GM18873 (cell line): ENCODE measurements at regions not wholly inside any gene's neighbourhood (a gene's known extent, or its start where the extent isn't known, plus 50 kb on each side); places are given as distances from the start of the nearest gene placed in this dataset.

Experiments
- ATAC-seq: cut with Tn5 transposase; IDR thresholded peaks from one replicate; pipeline ENCODE4 v1.9.1; 2021; ENCODE audit warnings: mild to moderate bottlenecking, moderate library complexity, moderate number of reproducible peaks; ENCODE audit not compliant: unreplicated experiment, low FRiP score

DNA sequence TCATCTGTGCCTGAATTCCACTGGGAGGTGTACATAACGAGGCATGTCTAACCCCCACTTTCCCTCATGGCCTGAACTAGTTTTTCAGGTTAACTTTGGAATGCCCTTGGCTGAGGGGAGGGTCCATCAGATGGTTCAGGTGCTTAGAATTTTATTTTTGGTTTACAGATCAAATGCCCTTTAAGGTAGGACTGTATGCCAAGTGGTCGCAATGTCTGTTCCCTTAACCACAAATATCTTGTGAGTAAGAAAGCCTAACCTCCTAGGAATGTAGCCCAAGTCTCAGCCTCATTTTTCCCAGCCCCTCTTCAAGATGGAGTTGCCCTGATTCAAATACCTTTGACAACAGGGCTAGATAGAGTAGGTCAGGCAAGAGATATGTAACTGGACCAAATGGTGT lies 78.4 kb downstream of the RNASET2 start:
- ATAC-seq, result no peak

DNA sequence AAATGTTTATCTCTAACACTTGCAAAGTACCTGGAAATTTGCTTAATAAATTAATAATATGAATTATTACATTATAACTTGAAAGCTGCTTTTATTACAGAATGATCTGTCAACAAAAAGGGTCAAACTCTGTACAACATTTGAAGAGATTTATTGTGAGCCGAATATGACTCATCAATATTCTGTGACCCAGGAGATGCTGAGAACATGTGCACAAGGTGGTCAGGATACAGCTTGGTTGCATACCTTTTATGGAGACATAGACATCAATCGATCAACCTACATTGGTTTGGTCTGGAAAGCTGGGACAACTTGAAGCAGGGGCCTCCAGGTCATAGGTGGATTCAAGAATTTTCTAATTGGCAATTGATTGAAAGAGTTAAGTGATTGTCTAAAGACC lies 79.0 kb downstream of the RNASET2 start:
- no peak for ATAC-seq

DNA sequence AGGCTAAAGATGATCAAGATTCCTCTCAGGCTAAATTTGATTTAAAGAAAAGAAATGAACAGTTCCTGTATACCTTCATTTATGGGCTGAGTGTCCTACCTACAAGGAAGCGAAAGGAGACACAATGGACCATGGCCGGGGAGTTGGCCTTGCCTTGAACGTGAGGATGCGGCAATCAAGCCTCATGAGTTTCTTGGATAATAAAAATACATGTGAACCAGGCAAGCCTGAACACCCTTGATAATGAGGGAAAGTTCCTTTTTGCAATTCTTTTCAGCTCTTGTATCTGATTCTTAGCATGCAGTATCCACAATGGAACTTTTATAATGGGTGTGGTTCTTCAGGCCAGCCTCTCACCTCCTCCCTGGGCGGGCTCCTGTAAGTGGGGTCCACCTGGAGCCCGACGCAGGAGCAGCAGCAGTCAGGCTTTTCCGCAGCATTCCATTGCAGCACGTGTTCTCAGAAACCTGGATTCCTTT lies 83.8 kb downstream of the RNASET2 start:
- ATAC-seq, result no peak

DNA sequence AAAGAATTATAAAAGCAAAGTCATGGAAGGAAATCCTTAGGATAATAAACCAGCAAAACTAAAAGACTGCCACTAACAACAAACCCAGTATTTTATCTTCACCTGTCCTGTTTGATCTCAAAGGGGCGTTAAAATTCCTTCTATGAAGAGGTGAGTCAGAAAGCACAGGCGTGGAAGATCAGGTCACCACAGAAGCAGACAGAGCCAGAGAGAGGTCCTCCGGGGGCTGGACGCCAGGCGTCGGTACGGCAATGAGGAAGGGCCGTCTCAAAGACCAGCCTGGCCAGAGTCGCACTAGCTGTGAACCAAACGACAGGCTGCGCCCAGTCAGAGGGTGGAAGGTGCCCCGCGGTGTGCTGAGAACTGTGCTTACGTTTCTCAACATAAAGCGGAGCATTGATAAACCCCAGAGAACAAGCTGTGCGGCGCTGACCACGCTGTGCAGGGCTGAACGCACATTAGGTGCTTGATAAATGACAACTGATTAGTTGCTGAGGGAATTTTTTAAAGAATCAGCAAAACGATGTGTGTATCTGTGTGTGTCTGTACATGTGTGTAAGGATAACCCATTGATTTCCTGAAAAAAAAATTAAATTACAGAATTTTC lies 85.6 kb downstream of the RNASET2 start:
- no peak for ATAC-seq

DNA sequence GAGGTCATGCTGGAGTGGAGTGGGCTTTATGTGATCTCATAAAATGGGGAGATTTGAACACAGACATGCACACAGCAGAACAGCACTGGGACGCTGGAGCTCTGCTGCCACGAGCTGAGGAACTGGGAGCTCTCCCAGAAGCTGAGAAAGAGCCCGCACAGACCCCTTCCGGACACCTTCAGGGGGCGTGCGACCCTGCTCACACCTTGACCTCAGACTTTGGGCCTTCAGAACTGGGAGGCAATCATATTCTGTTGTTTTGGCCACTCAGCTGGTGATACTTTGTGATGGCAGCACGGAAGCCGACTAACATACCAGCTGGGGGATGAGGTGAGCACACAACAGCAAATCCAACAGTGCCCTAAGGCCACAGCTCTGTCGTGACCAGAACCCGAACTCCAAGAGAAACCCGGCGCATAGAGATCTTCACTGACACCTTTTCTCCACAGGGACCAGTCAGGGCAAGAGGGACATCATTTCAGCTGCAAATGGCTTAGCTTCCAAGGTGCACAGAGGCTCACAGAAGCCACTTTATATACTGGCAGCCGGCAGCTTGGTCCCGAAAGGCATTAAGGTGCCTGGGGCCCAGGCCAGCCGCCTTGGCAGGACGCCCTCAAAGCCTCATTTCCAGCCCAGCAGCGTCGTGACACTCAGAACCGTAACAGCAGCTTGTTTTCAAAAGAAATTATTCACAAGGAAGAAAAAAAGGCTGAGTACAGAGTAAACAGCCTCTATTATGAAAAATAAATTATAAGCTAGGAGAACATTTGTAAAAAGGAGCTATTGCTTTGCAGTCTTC lies 89.3 kb downstream of the RNASET2 start:
- ATAC-seq, result no peak

DNA sequence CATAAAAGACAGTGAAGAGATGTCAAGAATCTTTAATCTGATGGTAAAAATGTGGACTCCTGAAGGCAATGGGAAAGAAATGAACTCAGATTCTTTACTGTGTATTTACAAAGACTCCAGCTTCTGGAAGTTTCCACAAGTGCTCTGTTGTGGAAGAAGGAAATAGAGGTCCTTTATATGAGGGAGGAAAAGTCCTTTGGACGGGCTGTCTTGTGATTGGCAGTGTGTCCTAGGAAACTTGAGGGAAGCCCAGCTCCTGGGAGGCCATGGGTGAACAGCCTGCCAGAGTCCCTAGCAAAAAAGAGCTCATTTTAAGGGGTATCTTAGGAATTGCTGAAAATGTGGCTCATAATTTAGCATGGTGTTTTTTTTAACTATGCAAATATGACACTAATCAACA lies 92.0 kb downstream of the RNASET2 start:
- ATAC-seq, result no peak

DNA sequence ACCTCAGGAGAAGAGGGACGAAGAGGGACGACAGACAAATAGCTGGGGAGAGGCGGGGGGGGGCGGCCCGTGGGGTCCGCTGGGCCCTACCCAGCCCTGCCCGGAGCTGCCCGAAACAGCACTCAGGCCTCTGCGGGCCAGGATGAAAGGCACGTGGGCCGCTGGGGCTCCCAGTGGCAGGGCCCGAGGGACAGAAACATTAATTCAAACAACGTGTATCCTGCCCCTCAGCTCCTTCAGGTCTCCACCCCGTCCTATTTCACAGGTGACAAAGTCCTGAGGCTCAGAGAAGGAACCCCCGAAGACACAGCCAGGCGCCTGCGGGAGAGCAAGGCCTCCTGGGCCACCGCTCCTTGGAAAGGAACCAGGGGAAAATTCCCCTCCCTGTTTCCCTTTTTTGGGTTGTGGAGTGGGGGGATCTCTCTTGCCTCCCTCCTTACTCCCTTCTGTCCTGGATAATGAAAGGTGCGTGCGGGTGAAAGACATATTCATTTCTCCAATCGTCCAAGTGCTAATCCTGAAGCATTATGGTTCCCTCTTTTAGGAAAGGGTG lies 93.3 kb downstream of the RNASET2 start:
- ATAC-seq, result no peak

DNA sequence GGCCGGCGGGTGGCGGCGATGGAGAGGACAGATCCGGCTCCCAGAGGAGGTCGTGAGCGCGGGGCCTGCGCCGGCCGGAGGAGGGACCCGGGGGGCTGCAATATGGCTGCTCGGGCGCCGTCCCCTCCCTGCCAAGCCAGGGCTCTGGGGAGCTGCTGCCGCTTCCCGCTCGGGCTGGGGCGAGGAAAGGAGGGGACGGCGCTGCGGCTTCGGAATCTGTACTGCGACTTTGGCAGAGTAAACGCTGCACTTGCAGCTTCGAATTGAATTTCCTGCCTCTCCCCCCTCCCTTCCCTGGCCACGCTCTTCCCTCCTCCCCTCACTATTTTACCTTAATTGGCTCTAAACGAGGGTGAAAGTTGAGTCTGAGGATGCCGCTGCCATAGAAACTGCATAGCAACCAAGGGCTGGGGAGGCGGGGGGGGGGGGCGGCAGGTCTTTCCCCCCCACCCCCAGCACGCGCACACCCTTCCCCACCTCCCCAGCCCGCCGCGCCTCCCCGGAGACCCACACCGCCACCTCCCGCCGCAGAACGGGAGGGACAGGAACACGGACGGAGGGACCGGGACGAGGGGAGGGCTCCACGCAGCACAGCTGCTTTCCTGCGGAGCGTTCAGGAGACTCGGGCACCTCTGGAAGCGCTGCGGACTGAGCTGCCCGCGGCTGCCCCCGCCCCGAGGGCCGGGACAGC lies 93.9 kb downstream of the RNASET2 start:
- ATAC-seq, result no peak

DNA sequence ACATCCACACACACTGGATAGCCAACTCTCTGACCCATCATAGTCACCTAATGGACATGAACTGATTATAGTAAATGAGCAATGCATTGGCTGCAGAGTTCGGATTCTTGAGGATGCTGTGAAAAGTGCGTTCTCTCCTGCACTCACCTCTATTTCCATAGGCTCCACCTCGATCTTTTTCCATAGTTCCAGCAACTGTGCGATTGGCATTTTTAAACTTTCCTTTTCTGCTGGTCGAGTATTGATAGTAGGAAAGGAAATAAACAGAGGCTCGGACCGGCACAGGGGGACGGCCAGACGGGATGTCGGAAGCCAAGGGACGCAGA lies 94.4 kb downstream of the RNASET2 start:
- ATAC-seq, result no peak

DNA sequence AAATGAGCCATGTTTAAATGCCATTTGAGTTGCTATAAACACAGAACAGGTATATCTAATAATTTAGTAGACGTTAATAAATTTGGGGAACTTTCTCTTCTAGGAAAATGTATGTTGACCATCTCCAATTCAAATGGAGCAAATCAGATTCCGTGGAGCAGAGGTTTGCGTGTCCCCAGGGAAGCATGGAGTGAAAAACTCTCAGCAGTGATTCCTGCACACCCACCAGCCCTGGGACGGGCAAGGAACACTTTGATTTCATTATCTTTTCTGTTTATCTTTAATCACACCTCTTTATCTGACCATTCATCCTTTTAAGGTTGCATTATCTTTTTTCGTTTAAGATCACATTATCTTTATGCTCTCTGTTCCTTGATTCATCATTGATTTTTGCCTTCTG lies 95.0 kb downstream of the RNASET2 start:
- no peak for ATAC-seq

DNA sequence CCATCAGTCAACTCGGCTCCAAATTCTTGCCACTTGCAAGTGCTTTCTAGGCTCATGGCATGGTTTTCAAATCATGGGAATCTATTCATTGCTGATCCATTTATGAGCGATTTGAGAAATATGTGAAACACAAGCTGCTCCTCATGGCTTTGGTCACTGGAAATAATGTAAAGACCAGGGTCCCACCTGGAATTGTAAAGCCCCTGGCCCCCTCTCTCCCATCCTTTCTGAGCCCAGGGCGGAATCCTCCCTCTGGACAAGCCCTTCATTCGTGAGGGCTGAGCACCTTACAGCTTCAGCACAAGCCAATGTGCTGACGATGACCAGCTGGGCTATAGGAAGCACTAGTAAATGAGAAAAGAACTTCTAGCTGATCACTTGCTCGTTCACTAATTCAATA lies 96.0 kb downstream of the RNASET2 start:
- no peak for ATAC-seq

DNA sequence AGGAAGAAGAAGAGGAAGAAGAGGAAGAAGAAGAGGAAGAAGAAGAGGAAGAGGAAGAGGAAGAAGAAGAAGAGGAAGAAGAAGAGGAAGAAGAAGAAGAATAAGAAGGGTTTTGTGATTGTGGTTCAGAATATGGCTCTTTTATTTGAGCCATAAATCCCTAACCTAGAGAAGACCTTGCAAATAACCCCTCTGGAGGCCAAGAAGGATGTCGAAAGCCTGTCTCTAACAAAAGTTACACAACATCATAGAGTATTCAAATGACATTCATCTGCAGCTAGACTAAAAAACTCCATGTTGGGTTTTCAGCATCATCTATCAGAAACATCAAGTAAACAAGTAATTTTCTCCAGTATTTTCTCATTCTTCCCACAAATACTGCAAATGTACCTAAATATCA lies 100.9 kb downstream of the RNASET2 start:
- ATAC-seq, result no peak

DNA sequence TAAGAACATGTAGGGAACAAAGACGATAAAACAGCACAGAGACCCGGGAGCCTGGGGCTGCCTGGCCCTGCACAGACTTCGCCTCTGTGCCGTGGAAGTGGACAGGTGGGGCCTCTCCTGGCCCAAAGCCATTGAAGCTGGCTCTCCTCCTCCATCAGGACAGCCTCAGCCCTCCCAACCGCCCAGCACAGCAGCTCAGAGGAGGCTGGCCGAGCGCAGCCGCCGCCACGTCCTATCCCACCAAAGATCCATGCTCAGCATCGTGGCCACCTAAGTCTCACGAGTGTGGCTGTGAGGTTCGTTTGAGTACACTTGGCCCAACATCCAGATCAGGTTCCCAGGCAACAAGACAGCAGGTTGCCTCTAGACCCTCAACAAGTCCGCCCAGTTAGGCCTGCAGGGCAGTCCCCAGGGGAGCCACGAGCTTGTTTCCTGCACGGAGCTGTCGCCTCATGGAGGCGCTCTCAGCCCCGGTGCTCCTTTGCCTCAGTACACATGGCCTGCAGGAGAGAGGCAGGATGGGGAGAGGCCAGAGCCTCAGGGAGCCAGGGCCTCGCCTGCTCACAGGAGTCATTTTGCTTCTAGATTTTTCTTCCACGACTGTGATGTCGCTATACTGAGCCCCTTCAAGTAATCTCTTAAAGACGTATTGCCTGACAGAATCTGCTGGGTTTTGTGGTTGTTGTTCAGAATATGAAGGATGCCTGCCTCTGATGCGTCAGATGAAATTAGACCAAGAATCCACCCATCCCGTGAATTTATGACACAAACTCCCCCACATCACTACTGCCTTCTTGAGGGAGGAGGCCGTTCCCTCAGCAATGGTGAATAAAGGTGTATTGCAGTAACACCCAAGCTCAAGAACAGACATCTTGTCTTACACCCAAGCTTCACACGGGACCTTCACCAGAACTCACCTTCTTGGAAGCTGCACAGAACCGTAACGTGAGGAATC lies 102.7 kb downstream of the RNASET2 start:
- no peak for ATAC-seq

DNA sequence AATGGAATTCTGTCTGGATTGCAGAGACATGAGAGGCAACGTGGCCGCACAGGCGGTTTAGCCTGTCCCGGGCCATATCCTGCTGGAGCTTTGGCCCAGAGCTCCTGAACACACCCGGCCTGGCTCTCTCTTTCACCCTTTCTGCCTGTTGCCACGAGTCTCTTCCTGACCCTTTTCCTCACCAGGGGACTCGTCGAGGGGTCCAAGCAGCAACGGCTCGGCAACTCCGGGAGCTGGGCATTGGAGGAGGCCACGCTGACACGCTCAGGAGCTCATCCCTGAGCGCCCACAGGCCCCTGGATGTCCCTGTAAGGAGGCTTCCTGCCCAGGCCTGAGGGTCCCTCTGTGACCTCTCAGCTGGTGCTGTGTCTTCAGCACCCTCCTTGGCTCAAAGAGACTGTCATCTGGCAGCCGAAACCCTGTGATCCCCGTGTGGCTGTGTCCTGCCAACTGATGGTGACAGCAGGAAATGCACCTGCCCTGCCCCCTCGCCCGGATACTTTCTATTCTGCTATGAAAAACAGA lies 103.8 kb downstream of the RNASET2 start:
- no peak for ATAC-seq

DNA sequence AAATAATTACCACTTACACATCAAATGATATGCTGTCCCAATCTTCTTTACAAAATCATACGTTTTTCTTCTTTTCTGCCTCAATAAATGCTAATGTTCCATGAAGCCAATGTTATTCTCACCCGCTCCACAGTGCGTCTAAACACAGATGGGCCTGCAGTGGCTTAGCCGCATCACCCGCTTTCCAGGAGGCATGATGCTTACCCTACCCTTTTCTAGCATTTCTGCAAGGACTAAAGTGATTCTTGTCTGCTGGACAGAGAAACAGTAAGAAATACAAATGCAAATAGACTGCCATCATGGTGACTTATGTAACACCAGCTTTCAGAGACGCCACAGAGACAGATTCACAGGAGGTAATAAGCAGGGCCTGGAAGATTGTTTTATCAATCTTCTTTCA lies 104.4 kb downstream of the RNASET2 start:
- ATAC-seq, result no peak

DNA sequence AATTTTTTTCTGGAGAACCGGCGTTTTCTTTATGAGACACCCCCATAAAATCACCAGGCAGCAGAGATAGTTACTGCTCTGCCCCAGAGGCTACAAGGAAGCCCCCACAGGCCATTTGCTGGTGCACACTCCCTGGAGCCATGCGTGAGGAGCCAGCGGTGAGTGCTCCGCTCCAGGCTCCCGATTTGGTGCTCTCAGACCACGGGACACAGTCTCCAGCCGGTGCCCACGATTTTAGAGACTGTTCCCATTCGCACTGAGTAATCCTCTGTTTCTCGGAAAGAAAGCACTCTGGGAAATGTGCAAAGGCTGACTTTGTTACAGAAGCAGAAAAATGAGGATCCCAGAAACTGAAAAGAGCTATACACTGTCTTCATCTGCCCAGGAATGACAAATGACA lies 104.9 kb downstream of the RNASET2 start:
- no peak for ATAC-seq

DNA sequence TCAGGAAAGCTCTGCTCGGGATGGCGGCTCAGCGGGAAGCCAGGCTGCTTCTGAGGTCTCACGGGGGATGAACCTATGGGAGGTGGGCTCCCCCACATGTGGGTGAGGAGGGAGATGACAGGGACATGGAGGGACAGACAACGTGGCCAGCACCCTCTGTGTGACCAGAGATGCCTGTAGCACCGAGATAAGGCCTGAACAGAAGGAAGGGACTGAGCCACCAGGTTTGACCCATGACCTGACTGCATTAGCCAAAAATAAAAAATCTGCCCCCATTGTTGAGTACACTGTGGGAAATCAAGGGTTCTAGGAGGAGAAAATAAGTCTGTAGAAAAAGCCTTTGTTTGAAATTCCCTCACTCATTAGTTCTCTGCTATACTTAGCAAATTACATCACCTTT lies 105.7 kb downstream of the RNASET2 start:
- ATAC-seq, result no peak

DNA sequence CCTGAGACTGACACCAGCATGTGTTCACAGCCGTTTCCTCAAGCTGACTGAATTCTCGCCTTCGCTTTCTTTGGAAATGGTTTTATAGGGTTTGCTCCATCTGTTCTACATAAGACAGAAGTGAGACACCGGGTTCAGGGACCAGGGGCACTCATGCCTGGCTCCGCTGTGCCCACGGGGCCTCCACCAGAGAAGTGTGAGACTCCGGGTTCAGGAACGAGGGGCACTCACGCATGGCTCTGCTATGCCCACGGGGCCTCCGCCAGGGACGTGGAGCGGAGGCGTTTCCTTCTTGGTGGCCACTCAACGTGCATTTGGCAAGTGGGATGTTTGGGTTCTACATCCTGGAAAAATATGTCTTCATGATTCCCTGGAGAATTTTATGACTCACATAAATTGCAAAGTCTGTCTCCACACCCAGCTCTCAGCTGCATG lies 106.6 kb downstream of the RNASET2 start:
- peak; percentile 55 for ATAC-seq

DNA sequence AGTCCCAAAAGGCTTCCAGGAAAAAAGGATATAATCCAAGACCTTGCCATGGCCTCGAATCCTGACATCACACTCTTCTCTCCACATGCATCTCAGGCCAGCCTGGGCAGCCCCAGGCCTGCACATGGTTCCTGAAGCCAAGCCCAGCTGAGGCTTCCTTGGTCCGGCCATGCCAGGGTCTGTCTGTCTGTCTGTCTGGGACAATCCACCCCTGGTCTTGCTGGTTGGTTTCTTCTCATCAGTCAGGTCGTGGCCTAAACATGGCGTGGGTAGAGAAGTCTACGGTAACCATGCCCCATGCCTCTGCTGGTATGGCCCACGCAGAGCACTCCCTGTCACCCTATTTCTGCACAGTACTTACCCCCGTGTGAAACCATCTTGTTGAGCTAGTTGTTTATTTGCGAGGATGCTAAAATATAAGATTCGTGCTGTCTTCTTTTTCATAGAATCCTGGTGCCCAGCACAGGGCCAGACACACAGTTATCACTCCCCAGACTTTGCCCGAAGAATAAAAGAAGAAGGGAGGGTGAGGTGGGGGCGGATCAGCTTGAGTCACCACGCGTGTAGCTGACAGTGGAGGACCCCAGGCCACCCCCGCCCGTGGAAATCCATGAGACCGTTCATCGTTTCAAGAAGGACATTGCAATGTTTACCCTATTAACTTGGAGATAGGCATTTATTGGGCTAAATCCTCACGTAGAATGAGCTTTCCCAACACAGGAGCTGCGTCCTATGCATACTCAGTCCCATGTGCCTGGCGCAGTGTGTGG lies 107.2 kb downstream of the RNASET2 start:
- ATAC-seq, result no peak
